ENCODE measurements at regions not wholly inside any gene's neighbourhood (a gene's known extent, or its start where the extent isn't known, plus 50 kb on each side); places are given as distances from the start of the nearest gene placed in this dataset.

GRCh38 chr2:120864981-120865380, 129.3 kb downstream of the GLI2 start:
- TF ChIP-seq, protein P1, sequence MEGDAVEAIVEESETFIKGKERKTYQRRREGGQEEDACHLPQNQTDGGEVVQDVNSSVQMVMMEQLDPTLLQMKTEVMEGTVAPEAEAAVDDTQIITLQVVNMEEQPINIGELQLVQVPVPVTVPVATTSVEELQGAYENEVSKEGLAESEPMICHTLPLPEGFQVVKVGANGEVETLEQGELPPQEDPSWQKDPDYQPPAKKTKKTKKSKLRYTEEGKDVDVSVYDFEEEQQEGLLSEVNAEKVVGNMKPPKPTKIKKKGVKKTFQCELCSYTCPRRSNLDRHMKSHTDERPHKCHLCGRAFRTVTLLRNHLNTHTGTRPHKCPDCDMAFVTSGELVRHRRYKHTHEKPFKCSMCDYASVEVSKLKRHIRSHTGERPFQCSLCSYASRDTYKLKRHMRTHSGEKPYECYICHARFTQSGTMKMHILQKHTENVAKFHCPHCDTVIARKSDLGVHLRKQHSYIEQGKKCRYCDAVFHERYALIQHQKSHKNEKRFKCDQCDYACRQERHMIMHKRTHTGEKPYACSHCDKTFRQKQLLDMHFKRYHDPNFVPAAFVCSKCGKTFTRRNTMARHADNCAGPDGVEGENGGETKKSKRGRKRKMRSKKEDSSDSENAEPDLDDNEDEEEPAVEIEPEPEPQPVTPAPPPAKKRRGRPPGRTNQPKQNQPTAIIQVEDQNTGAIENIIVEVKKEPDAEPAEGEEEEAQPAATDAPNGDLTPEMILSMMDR (IDR thresholded peaks at IDR 0.05) = no peak
- TF ChIP-seq HOXB5 (CRISPR knock-in tag; IDR thresholded peaks at IDR 0.05) (no peak), BHLHE40 (IDR thresholded peaks at IDR 0.05; ENCODE audit: low read depth, low read length) (no peak), RNF2 (IDR thresholded peaks at IDR 0.05; ENCODE audit: borderline replicate concordance, low read depth) (no peak), MYC (IDR thresholded peaks at IDR 0.05; ENCODE audit: borderline replicate concordance, low read length) (no peak), KDM1A (IDR thresholded peaks at IDR 0.05; ENCODE audit: low read depth) (no peak), POLR2A (IDR thresholded peaks at IDR 0.05; ENCODE audit: low read length) (no peak)
